Kidney (tissue), 13 donors: ENCODE measurements at regions not wholly inside any gene's neighbourhood (a gene's known extent, or its start where the extent isn't known, plus 50 kb on each side); places are given as distances from the start of the nearest gene placed in this dataset.
A peak's percentile ranks its signal among the peaks of the same experiment; 100 is the strongest.

Experiments used
- DNase-seq, 5 donors: peaks; one replicate each; pipeline ENCODE4 v3.0.0-alpha.2; 2013 to 2020
- FAIRE-seq: peaks from 2 replicates; lab custom pipeline; 2012; peaks lifted over from hg19 to GRCh38; lab: Jason Lieb, UNC
- H3K27ac ChIP-seq, 2 donors: one replicate each; pipeline ENCODE4 v1.7.0; 2013; ENCODE audit warnings: low read depth in 2 of 2, low read length in 2 of 2, inconsistent platforms in 1 of 2
- H3K27me3 ChIP-seq: one replicate; pipeline ENCODE4 v1.7.1; 2013; ENCODE audit warnings: low read length, inconsistent platforms; ENCODE audit not compliant: control insufficient read depth, insufficient read depth
- H3K36me3 ChIP-seq, 3 donors: one replicate each; pipeline versions ENCODE4 v1.7.0 to v1.7.1; 2013; ENCODE audit warnings: low read length in 3 of 3, control low read depth in 1 of 3, inconsistent platforms in 1 of 3; ENCODE audit not compliant: insufficient read depth in 3 of 3, control insufficient read depth in 2 of 3
- H3K4me1 ChIP-seq, 3 donors: one replicate each; pipeline versions ENCODE4 v1.7.0 to v1.7.1; 2013; ENCODE audit warnings: low read length in 3 of 3, inconsistent platforms in 1 of 3, low read depth in 1 of 3; ENCODE audit not compliant: control insufficient read depth in 2 of 3, insufficient read depth in 2 of 3
- H3K4me3 ChIP-seq, 3 donors: one replicate each; pipeline versions ENCODE4 v1.7.0 to v1.8.1; 2013; ENCODE audit warnings: low read length in 3 of 3, control low read depth in 1 of 3, inconsistent platforms in 1 of 3
- H3K9ac ChIP-seq, 3 donors: one replicate each; pipeline versions ENCODE4 v1.7.0 to v1.7.1; 2013; ENCODE audit warnings: low read length in 3 of 3, control low read depth in 1 of 3, inconsistent platforms in 1 of 3
- H3K9me3 ChIP-seq, 3 donors: one replicate each; pipeline versions ENCODE4 v1.7.0 to v1.7.1; 2013; ENCODE audit warnings: low read length in 3 of 3, control low read depth in 1 of 3, inconsistent platforms in 1 of 3; ENCODE audit not compliant: control insufficient read depth in 2 of 3, insufficient read depth in 1 of 3
- intact Hi-C: fragments of 100-400 bp; cut with DNase I; formaldehyde crosslinking; loops from one replicate; pipeline ENCODE4 v1.11.1; 2022
- TF ChIP-seq, protein P1 (sequence below): IDR thresholded peaks from 3 replicates; pipeline ENCODE4 v1.5.1; 2012; ENCODE audit warnings: mild to moderate bottlenecking, moderate library complexity, borderline replicate concordance; ENCODE audit not compliant: insufficient read depth; ENCODE audit errors: extremely low read depth
- donor health status: control.
- donor health status: control.
- donor health status: control.
- donor health status: control.
- donor health status: control.
- donor health status: DM: yes; HTN: yes; CAD: no.
- donor health status: Normal renal cell carcinoma (clear cell type).

DNA sequence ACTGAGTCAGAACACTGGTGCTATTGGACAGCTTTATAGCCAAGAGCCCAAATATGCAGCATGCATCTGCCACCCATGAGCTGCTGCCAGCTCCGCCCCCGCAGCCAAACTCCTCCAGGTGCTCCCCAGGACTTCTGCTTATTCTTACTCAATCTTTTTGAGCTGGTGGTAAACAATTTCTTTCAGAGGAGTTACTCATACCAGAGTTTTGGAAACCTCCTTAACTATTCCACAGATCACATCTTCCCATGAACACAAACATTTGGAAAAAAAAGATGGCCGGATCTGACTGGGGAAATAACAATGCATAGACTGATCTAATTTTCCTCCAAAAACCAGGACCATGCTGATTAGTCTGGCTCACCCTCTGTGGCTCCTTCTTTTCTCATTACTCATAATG is 399.9 kb downstream of the GPM6A start:
- Histone ChIP-seq H3K4me3 (no peak overlapping the region), H3K4me1 (no peaks in the 10 kb centered on the region), H3K9me3 (peaks cover 0 to 4% (median 0%) of the 10 kb centered on the region in 3 donors), H3K27me3 (no peaks in the 10 kb centered on the region), H3K9ac (no peak overlapping the region), H3K36me3 (no peaks in the 10 kb centered on the region), H3K27ac (no peak overlapping the region)
- FAIRE-seq: no peak
- TF ChIP-seq, protein P1, sequence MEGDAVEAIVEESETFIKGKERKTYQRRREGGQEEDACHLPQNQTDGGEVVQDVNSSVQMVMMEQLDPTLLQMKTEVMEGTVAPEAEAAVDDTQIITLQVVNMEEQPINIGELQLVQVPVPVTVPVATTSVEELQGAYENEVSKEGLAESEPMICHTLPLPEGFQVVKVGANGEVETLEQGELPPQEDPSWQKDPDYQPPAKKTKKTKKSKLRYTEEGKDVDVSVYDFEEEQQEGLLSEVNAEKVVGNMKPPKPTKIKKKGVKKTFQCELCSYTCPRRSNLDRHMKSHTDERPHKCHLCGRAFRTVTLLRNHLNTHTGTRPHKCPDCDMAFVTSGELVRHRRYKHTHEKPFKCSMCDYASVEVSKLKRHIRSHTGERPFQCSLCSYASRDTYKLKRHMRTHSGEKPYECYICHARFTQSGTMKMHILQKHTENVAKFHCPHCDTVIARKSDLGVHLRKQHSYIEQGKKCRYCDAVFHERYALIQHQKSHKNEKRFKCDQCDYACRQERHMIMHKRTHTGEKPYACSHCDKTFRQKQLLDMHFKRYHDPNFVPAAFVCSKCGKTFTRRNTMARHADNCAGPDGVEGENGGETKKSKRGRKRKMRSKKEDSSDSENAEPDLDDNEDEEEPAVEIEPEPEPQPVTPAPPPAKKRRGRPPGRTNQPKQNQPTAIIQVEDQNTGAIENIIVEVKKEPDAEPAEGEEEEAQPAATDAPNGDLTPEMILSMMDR: no peak
- intact Hi-C loops: no loop called here
- DNase-seq: peak in 1 of 5 donors; percentile 39

DNA sequence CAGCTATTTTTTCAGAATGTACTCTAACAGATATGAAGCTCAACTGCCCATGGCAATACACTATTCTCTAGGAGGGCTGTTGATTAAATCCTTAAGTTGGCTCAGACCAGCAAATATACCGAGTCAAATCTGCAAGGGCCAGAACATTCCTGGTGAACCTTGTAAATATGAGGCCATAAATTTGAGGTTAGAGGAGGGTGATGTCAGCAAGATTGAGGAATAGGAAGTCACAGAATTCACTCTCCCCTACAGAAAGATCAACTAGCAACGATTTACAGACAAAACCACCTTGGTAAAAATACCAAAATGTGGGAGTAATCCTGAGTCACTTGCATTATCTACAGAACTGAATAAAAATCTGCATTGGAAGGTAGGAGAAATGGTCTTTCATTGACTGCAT is 399.3 kb downstream of the GPM6A start:
- intact Hi-C loops: no loop called here
- no peak overlapping the region for H3K27ac ChIP-seq
- H3K36me3 ChIP-seq: no peaks in the 10 kb centered on the region
- peaks cover 0 to 4% (median 0%) of the 10 kb centered on the region in 3 donors for H3K9me3 ChIP-seq
- DNase-seq: no peak
- no peaks in the 10 kb centered on the region for H3K27me3 ChIP-seq
- no peak overlapping the region for H3K9ac ChIP-seq
- no peak overlapping the region for H3K4me3 ChIP-seq
- TF ChIP-seq, protein P1: no peak
- no peak for FAIRE-seq
- H3K4me1 ChIP-seq: no peaks in the 10 kb centered on the region

DNA sequence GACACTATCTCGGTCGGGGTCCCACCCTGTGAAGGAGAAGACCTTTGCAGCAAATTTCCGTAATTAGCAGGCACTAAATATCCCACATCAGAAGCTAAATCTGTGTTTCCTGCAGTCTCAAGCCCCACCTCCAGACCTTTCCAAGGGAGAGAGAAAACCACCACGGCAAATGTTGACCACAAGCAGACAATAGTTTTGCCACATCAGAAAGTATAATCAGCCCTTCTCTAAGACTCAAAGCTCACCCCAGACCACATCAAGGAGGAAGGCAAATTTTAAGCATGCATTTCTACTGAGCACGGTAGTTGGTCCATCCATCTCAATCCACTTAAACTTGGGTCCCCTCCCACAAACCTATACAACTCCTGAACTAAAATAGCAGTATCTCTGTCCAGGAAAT is 398.5 kb downstream of the GPM6A start:
- FAIRE-seq (no peak), DNase-seq (no peak)
- H3K36me3 ChIP-seq: no peaks in the 10 kb centered on the region
- no peak overlapping the region for H3K4me3 ChIP-seq
- TF ChIP-seq, protein P1: no peak
- H3K27me3 ChIP-seq: no peaks in the 10 kb centered on the region
- H3K27ac ChIP-seq: no peak overlapping the region
- no peak overlapping the region for H3K9ac ChIP-seq
- intact Hi-C loops: no loop called here
- peaks cover 0 to 4% (median 0%) of the 10 kb centered on the region in 3 donors for H3K9me3 ChIP-seq
- H3K4me1 ChIP-seq: no peaks in the 10 kb centered on the region

DNA sequence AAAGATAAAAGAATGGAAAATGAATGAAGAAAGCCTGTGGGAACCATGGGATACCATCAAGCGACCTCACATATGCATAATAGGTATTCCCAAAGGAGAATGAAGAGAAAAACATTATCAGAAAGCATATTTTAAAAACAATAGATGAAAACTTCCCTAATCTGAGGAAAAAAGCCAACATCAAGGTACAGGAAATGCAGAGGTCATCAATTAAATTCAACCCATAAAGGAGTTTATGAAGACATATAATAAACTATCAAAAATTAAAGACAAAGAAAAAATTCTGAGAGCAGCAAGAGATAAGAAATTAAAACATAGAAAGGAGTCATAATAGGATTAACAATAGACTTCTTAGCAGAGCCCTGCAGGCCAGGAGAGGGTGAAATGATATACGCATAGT is 397.5 kb downstream of the GPM6A start:
- H3K4me3 ChIP-seq: no peak overlapping the region
- no peak overlapping the region for H3K9ac ChIP-seq
- intact Hi-C loops: no loop called here
- no peak for DNase-seq
- no peak overlapping the region for H3K27ac ChIP-seq
- H3K9me3 ChIP-seq: peaks cover 0 to 4% (median 0%) of the 10 kb centered on the region in 3 donors
- TF ChIP-seq, protein P1: no peak
- H3K36me3 ChIP-seq: no peaks in the 10 kb centered on the region
- no peaks in the 10 kb centered on the region for H3K27me3 ChIP-seq
- no peaks in the 10 kb centered on the region for H3K4me1 ChIP-seq
- FAIRE-seq: no peak
